Ishikawa (cell line): ENCODE measurements at regions not wholly inside any gene's neighbourhood (a gene's known extent, or its start where the extent isn't known, plus 50 kb on each side); places are given as distances from the start of the nearest gene placed in this dataset.

Experiments
- CEBPB ChIP-seq: IDR thresholded peaks from 2 replicates; pipeline ENCODE4 v1.6.1; 2012
- EGR1 ChIP-seq: IDR thresholded peaks from 2 replicates; pipeline ENCODE4 v1.6.1; 2012
- TAF1 ChIP-seq: IDR thresholded peaks from 2 replicates; pipeline ENCODE4 v1.6.1; 2012; ENCODE audit warnings: low read depth, mild to moderate bottlenecking
- USF1 ChIP-seq: IDR thresholded peaks from 2 replicates; pipeline ENCODE4 v1.6.1; 2012
- TF ChIP-seq, protein P1 (sequence below): IDR thresholded peaks from 2 replicates; pipeline ENCODE4 v1.6.1; 2012; ENCODE audit warnings: low read depth, mild to moderate bottlenecking
- TF ChIP-seq, protein P2 (sequence below): IDR thresholded peaks from 2 replicates; pipeline ENCODE4 v1.6.1; 2012

GRCh38 chr7:119256446-119257131 lies 1016.4 kb upstream of the KCND2 start:
- TF ChIP-seq, protein P1, sequence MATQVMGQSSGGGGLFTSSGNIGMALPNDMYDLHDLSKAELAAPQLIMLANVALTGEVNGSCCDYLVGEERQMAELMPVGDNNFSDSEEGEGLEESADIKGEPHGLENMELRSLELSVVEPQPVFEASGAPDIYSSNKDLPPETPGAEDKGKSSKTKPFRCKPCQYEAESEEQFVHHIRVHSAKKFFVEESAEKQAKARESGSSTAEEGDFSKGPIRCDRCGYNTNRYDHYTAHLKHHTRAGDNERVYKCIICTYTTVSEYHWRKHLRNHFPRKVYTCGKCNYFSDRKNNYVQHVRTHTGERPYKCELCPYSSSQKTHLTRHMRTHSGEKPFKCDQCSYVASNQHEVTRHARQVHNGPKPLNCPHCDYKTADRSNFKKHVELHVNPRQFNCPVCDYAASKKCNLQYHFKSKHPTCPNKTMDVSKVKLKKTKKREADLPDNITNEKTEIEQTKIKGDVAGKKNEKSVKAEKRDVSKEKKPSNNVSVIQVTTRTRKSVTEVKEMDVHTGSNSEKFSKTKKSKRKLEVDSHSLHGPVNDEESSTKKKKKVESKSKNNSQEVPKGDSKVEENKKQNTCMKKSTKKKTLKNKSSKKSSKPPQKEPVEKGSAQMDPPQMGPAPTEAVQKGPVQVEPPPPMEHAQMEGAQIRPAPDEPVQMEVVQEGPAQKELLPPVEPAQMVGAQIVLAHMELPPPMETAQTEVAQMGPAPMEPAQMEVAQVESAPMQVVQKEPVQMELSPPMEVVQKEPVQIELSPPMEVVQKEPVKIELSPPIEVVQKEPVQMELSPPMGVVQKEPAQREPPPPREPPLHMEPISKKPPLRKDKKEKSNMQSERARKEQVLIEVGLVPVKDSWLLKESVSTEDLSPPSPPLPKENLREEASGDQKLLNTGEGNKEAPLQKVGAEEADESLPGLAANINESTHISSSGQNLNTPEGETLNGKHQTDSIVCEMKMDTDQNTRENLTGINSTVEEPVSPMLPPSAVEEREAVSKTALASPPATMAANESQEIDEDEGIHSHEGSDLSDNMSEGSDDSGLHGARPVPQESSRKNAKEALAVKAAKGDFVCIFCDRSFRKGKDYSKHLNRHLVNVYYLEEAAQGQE: no peak
- TF ChIP-seq, protein P2, sequence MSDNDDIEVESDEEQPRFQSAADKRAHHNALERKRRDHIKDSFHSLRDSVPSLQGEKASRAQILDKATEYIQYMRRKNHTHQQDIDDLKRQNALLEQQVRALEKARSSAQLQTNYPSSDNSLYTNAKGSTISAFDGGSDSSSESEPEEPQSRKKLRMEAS: no peak
- TF ChIP-seq TAF1 (no peak), CEBPB (no peak), EGR1 (no peak), USF1 (no peak)
